ENCODE measurements at regions not wholly inside any gene's neighbourhood (a gene's known extent, or its start where the extent isn't known, plus 50 kb on each side); places are given as distances from the start of the nearest gene placed in this dataset.
"Not testable (repeated sequence)": the region's sequence is repeated elsewhere in the genome, so short reads cannot be mapped to it uniquely, and the experiment has no call there.

- DNase-seq (ENCODE audit: low spot score): no peak
These were observed 401.1 kb downstream of the SAMD5 start for GRCh38 chr6:147909640-147910039.

GRCh38 chr6:147910281-147910680 lies 401.8 kb downstream of the SAMD5 start:
- no peak for DNase-seq (ENCODE audit: low spot score)

GRCh38 chr6:147911057-147911456 lies 402.6 kb downstream of the SAMD5 start:
- DNase-seq (ENCODE audit: low spot score): no peak

- no peak for DNase-seq (ENCODE audit: low spot score)
These were observed 403.2 kb downstream of the SAMD5 start for GRCh38 chr6:147911686-147912085.

- DNase-seq (ENCODE audit: low spot score): no peak
These were observed 414.3 kb downstream of the SAMD5 start for GRCh38 chr6:147922799-147923198.

- DNase-seq (ENCODE audit: low spot score): no peak
These were observed 416.1 kb downstream of the SAMD5 start for GRCh38 chr6:147924598-147924997.

GRCh38 chr6:147925826-147926225 lies 416.8 kb upstream of the SASH1 start:
- no peak for DNase-seq (ENCODE audit: low spot score)

- no peak for DNase-seq (ENCODE audit: low spot score)
These were observed 411.9 kb upstream of the SASH1 start for GRCh38 chr6:147930745-147931144.

GRCh38 chr6:147933224-147933623 lies 409.4 kb upstream of the SASH1 start:
- DNase-seq (ENCODE audit: low spot score): no peak

- DNase-seq (ENCODE audit: low spot score): no peak
These were observed 407.0 kb upstream of the SASH1 start for GRCh38 chr6:147935656-147936055.

- no peak for DNase-seq (ENCODE audit: low spot score)
These were observed 405.8 kb upstream of the SASH1 start for GRCh38 chr6:147936703-147937470.

GRCh38 chr6:147941143-147941542 lies 401.5 kb upstream of the SASH1 start:
- no peak for DNase-seq (ENCODE audit: low spot score)

- no peak for DNase-seq (ENCODE audit: low spot score)
These were observed 400.3 kb upstream of the SASH1 start for GRCh38 chr6:147942363-147942762.

GRCh38 chr6:147944122-147944521 lies 398.5 kb upstream of the SASH1 start:
- no peak for DNase-seq (ENCODE audit: low spot score)

- no peak for DNase-seq (ENCODE audit: low spot score)
These were observed 395.1 kb upstream of the SASH1 start for GRCh38 chr6:147947521-147947920.

GRCh38 chr6:147949981-147950622 lies 392.5 kb upstream of the SASH1 start:
- no peak for DNase-seq (ENCODE audit: low spot score)

- DNase-seq (ENCODE audit: low spot score): no peak
These were observed 392.0 kb upstream of the SASH1 start for GRCh38 chr6:147950623-147950987.

- no peak for DNase-seq (ENCODE audit: low spot score)
These were observed 390.9 kb upstream of the SASH1 start for GRCh38 chr6:147951726-147952125.

GRCh38 chr6:147954938-147955337 lies 387.7 kb upstream of the SASH1 start:
- DNase-seq (ENCODE audit: low spot score): no peak

GRCh38 chr6:147958683-147959082 lies 384.0 kb upstream of the SASH1 start:
- no peak for DNase-seq (ENCODE audit: low spot score)

GRCh38 chr6:147961481-147962141 lies 381.0 kb upstream of the SASH1 start:
- DNase-seq (ENCODE audit: low spot score): no peak

GRCh38 chr6:147965448-147965847 lies 377.2 kb upstream of the SASH1 start:
- DNase-seq (ENCODE audit: low spot score): not testable (repeated sequence)

- no peak for DNase-seq (ENCODE audit: low spot score)
These were observed 371.7 kb upstream of the SASH1 start for GRCh38 chr6:147970970-147971369.
